ENCODE measurements at regions not wholly inside any gene's neighbourhood (a gene's known extent, or its start where the extent isn't known, plus 50 kb on each side); places are given as distances from the start of the nearest gene placed in this dataset.

- TF ChIP-seq MAX (IDR thresholded peaks at IDR 0.05) (no peak), TEAD4 (IDR thresholded peaks at IDR 0.05) (peak; percentile 54; the same call in 1 of the 2 replicates), FOXM1 (IDR thresholded peaks at IDR 0.05; ENCODE audit: borderline replicate concordance, low read depth) (no peak)
These were observed 108.2 kb upstream of the ARHGAP42 start for GRCh38 chr11:100578831-100579311.

- TF ChIP-seq CREB1 (IDR thresholded peaks at IDR 0.05; ENCODE audit: low read depth): no peak
- TF ChIP-seq REST (IDR thresholded peaks at IDR 0.05; ENCODE audit: low read depth): no peak
- no peak for TF ChIP-seq ZBTB7A (IDR thresholded peaks at IDR 0.05; ENCODE audit: low read depth)
- no peak for TF ChIP-seq EGR1 (IDR thresholded peaks at IDR 0.05)
These were observed 105.8 kb upstream of the ARHGAP42 start for GRCh38 chr11:100581318-100581717.

- TF ChIP-seq MAX (IDR thresholded peaks at IDR 0.05): no peak
- TF ChIP-seq CREB1 (IDR thresholded peaks at IDR 0.05; ENCODE audit: low read depth): no peak
- TF ChIP-seq EP300 (IDR thresholded peaks at IDR 0.05; ENCODE audit: borderline replicate concordance): no peak
- TF ChIP-seq TCF12 (IDR thresholded peaks at IDR 0.05; ENCODE audit: low read depth): no peak
- TF ChIP-seq FOXM1 (IDR thresholded peaks at IDR 0.05; ENCODE audit: borderline replicate concordance, low read depth): no peak
- no peak for TF ChIP-seq REST (IDR thresholded peaks at IDR 0.05; ENCODE audit: low read depth)
- TF ChIP-seq EGR1 (IDR thresholded peaks at IDR 0.05): no peak
- TF ChIP-seq RAD21 (IDR thresholded peaks at IDR 0.05; ENCODE audit: low read depth): no peak
- no peak for TF ChIP-seq TAF1 (IDR thresholded peaks at IDR 0.05; ENCODE audit: low read depth)
- no peak for TF ChIP-seq YY1 (IDR thresholded peaks at IDR 0.05; ENCODE audit: low read depth)
- TF ChIP-seq ZBTB7A (IDR thresholded peaks at IDR 0.05; ENCODE audit: low read depth): no peak
- TF ChIP-seq CEBPB (IDR thresholded peaks at IDR 0.05): no peak
- TF ChIP-seq NFIC (IDR thresholded peaks at IDR 0.05): no peak
- TF ChIP-seq USF1 (IDR thresholded peaks at IDR 0.05): no peak
- no peak for TF ChIP-seq TEAD4 (IDR thresholded peaks at IDR 0.05)
These were observed 102.7 kb upstream of the ARHGAP42 start for GRCh38 chr11:100584201-100584985.

- TF ChIP-seq TCF12 (IDR thresholded peaks at IDR 0.05; ENCODE audit: low read depth) (no peak), RAD21 (IDR thresholded peaks at IDR 0.05; ENCODE audit: low read depth) (no peak), USF1 (IDR thresholded peaks at IDR 0.05) (no peak), MAX (IDR thresholded peaks at IDR 0.05) (no peak), CREB1 (IDR thresholded peaks at IDR 0.05; ENCODE audit: low read depth) (no peak), NFIC (IDR thresholded peaks at IDR 0.05) (no peak), CEBPB (IDR thresholded peaks at IDR 0.05) (no peak)
These were observed 101.4 kb upstream of the ARHGAP42 start for GRCh38 chr11:100585728-100586127.

GRCh38 chr11:100586361-100587101 lies 100.6 kb upstream of the ARHGAP42 start:
- no peak for TF ChIP-seq TCF12 (IDR thresholded peaks at IDR 0.05; ENCODE audit: low read depth)
- TF ChIP-seq ZBTB7A (IDR thresholded peaks at IDR 0.05; ENCODE audit: low read depth): no peak
- TF ChIP-seq EGR1 (IDR thresholded peaks at IDR 0.05): no peak
- TF ChIP-seq YY1 (IDR thresholded peaks at IDR 0.05; ENCODE audit: low read depth): no peak
- TF ChIP-seq EP300 (IDR thresholded peaks at IDR 0.05; ENCODE audit: borderline replicate concordance): no peak
- TF ChIP-seq TEAD4 (IDR thresholded peaks at IDR 0.05): no peak
- TF ChIP-seq NFIC (IDR thresholded peaks at IDR 0.05): no peak
- no peak for TF ChIP-seq CEBPB (IDR thresholded peaks at IDR 0.05)
- no peak for TF ChIP-seq USF1 (IDR thresholded peaks at IDR 0.05)
- TF ChIP-seq REST (IDR thresholded peaks at IDR 0.05; ENCODE audit: low read depth): no peak
- TF ChIP-seq TAF1 (IDR thresholded peaks at IDR 0.05; ENCODE audit: low read depth): no peak
- no peak for TF ChIP-seq CREB1 (IDR thresholded peaks at IDR 0.05; ENCODE audit: low read depth)
- no peak for TF ChIP-seq RAD21 (IDR thresholded peaks at IDR 0.05; ENCODE audit: low read depth)
- no peak for TF ChIP-seq MAX (IDR thresholded peaks at IDR 0.05)
- TF ChIP-seq FOXM1 (IDR thresholded peaks at IDR 0.05; ENCODE audit: borderline replicate concordance, low read depth): no peak
